GM12878 (cell line): ENCODE measurements at regions not wholly inside any gene's neighbourhood (a gene's known extent, or its start where the extent isn't known, plus 50 kb on each side); places are given as distances from the start of the nearest gene placed in this dataset.

Experiments
- ATAC-seq: fragments of 200-7000 bp; cut with Tn5 transposase; 3 replicates; pipeline ENCODE4 v1.9.1; 2020; ENCODE audit warnings: mild to moderate bottlenecking, moderate library complexity
- BruUV-seq: library from RNA; stranded (reverse); fragments of 400-500 nt; replicated peaks from 2 replicates; lab custom pipeline; 2021; lab: Mats Ljungman, UMichigan
- CTCF ChIA-PET: fragments of 300-600 bp; sonication (Branson Sonifier 250); formaldehyde crosslinking; extraction: SDS; loops from one replicate; lab custom pipeline; 2021; ENCODE audit warnings: inconsistent platforms; lab: Yijun Ruan, JAX
- POLR2A ChIA-PET: fragments of 350-600 bp; formaldehyde crosslinking; extraction: SDS; loops from one replicate; lab custom pipeline; 2021; ENCODE audit warnings: inconsistent platforms; lab: Charles Lee
- RAD21 ChIA-PET: fragments of 300-600 bp; sonication (Branson Sonifier 250); formaldehyde crosslinking; loops from one replicate; lab custom pipeline; 2023; ENCODE audit warnings: antibody characterized with exemption; ENCODE audit not compliant: unreplicated experiment; lab: Charles Lee
- SMC1A ChIA-PET: fragments of 300-600 bp; sonication (Branson Sonifier 250); formaldehyde crosslinking; loops from one replicate; lab custom pipeline; 2023; ENCODE audit not compliant: unreplicated experiment, uncharacterized antibody; lab: Charles Lee
- DNase-seq: peaks from one replicate; pipeline ENCODE4 v3.0.0-alpha.2; 2011; ENCODE audit warnings: low read depth, low spot score
- FAIRE-seq: peaks from 3 replicates; lab custom pipeline; 2011; peaks lifted over from hg19 to GRCh38; lab: Jason Lieb, UNC
- H2AFZ ChIP-seq: 2 replicates; pipeline ENCODE4 v1.6.0; 2011; ENCODE audit warnings: low read depth, low read length, control low read depth; ENCODE audit not compliant: control insufficient read depth
- H3K27ac ChIP-seq: 2 replicates; pipeline ENCODE4 v1.5.1; 2011; ENCODE audit warnings: control low read depth; ENCODE audit not compliant: control insufficient read depth, insufficient read depth
- H3K27me3 ChIP-seq, 2 experiments: replicated peaks in 1 of 2; 2 replicates each; pipeline versions ENCODE4 v1.6.0 to v1.6.1; 2011; ENCODE audit warnings: low read length in 1 of 2; ENCODE audit not compliant: control insufficient read depth in 2 of 2, insufficient read depth in 2 of 2
- H3K36me3 ChIP-seq, 2 experiments: 2 replicates each; pipeline ENCODE4 v1.5.1; 2011; ENCODE audit warnings: low read length in 1 of 2; ENCODE audit not compliant: control insufficient read depth in 2 of 2, insufficient read depth in 2 of 2
- H3K4me1 ChIP-seq: 2 replicates; pipeline ENCODE4 v1.6.1; 2011; ENCODE audit warnings: mild to moderate bottlenecking, low read length, moderate library complexity, mixed read lengths; ENCODE audit not compliant: control insufficient read depth, insufficient read depth
- H3K4me2 ChIP-seq: 2 replicates; pipeline ENCODE4 v1.6.0; 2011; ENCODE audit warnings: control low read depth; ENCODE audit not compliant: control insufficient read depth, insufficient read depth
- H3K4me3 ChIP-seq: fragments of 200-600 bp; sonication (generic); 2 replicates; pipeline ENCODE4 v1.5.1; 2016
- H3K79me2 ChIP-seq: 2 replicates; pipeline ENCODE4 v1.6.0; 2011; ENCODE audit warnings: low read length; ENCODE audit not compliant: control insufficient read depth, insufficient read depth
- H3K9ac ChIP-seq: 2 replicates; pipeline ENCODE4 v1.8.0; 2011; ENCODE audit warnings: low read length, control low read depth, mixed read lengths; ENCODE audit not compliant: control insufficient read depth, insufficient read depth
- H3K9me3 ChIP-seq: replicated peaks from 3 replicates; pipeline ENCODE4 v1.5.1; 2011; ENCODE audit warnings: mild to moderate bottlenecking, low read length; ENCODE audit not compliant: control insufficient read depth, insufficient read depth
- H4K20me1 ChIP-seq: 2 replicates; pipeline ENCODE4 v1.6.0; 2011; ENCODE audit not compliant: control insufficient read depth, insufficient read depth
- BACH1 ChIP-seq: fragments of 450-650 bp; IDR thresholded peaks from 2 replicates; pipeline ENCODE4 v1.6.1; 2017; ENCODE audit warnings: mild to moderate bottlenecking, borderline replicate concordance
- JUND ChIP-seq: IDR thresholded peaks from 2 replicates; pipeline ENCODE4 v1.6.1; 2012; ENCODE audit warnings: low read depth, mild to moderate bottlenecking, low read length, improper control_type of control experiment, moderate library complexity
- KLF5 ChIP-seq: fragments of 450-650 bp; IDR thresholded peaks from 2 replicates; pipeline ENCODE4 v1.6.1; 2014; ENCODE audit warnings: mild to moderate bottlenecking; ENCODE audit not compliant: partially characterized antibody
- PBX3 ChIP-seq: IDR thresholded peaks from 2 replicates; pipeline ENCODE4 v1.6.1; 2011; ENCODE audit warnings: mild to moderate bottlenecking, low read depth, low read length, moderate library complexity; ENCODE audit not compliant: insufficient replicate concordance
- USF2 ChIP-seq: IDR thresholded peaks from 2 replicates; pipeline ENCODE4 v1.6.1; 2011; ENCODE audit warnings: low read depth, low read length, improper control_type of control experiment, borderline replicate concordance
- ZNF24 ChIP-seq: fragments of 450-650 bp; IDR thresholded peaks from 2 replicates; pipeline ENCODE4 v1.6.1; 2017; ENCODE audit warnings: antibody characterized with exemption, mild to moderate bottlenecking
- WGBS: methylation state at CpG from one replicate; pipeline ENCODE4 v1.1.6; 2016; ENCODE audit warnings: low lambda C conversion rate; ENCODE audit not compliant: insufficient replicate concordance, insufficient coverage; ENCODE audit errors: missing lambda C conversion rate; 5-methylcytosine and 5-hydroxymethylcytosine counted together
- in situ Hi-C: fragments of 300-500 bp; cut with MboI; formaldehyde crosslinking; loops from 9 replicates; pipeline ENCODE4 v1.14.3; 2018; ENCODE audit warnings: mixed read lengths
- intact Hi-C: fragments of 100-400 bp; cut with micrococcal nuclease; formaldehyde crosslinking; loops from one replicate; pipeline ENCODE4 v1.14.2; 2022; ENCODE audit not compliant: unreplicated experiment
- TF ChIP-seq, protein P1 (sequence below), 3 experiments: IDR thresholded peaks in 2 of 3; conservative IDR thresholded peaks in 1 of 3; 2 replicates each; pipeline ENCODE4 v1.5.1; 2011; ENCODE audit warnings: low read depth in 3 of 3, low read length in 3 of 3, mild to moderate bottlenecking in 3 of 3, control low read depth in 2 of 3, moderate library complexity in 2 of 3, inconsistent platforms in 1 of 3, mixed read lengths in 1 of 3; ENCODE audit not compliant: control insufficient read depth in 2 of 3, insufficient read depth in 1 of 3; ENCODE audit errors: extremely low read depth in 1 of 3
- TF ChIP-seq, protein P2 (sequence below): IDR thresholded peaks from 2 replicates; pipeline ENCODE4 v1.6.1; 2012; ENCODE audit warnings: improper control_type of control experiment, low read depth, low read length; ENCODE audit not compliant: insufficient replicate concordance

DNA sequence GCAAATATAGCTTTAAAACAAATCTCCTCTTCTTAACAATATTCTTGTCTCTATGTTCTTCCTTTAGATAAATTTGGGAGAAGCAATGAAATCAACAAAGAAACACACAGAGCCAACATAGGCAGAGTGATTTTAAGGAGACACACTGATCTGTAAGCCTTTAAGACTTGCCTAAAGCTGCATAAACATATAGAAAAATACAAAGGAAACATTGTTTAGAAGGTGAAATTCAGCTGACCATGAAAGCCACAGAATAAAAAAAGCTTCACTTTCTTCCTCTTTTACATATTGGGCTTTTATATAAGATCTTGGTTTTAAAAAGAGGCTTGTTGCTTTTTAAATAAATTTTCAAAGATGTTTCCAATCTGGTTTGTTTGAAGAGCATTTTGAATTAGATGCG lies 1277.5 kb downstream of the EFNA5 start:
- no peaks in the 10 kb centered on the region for H3K27me3 ChIP-seq
- H2AFZ ChIP-seq = no peak overlapping the region
- ChIA-PET SMC1A (no interaction called here), RAD21 (no interaction called here), POLR2A (no interaction called here), CTCF (no interaction called here)
- H3K4me1 ChIP-seq = no peaks in the 10 kb centered on the region
- TF ChIP-seq JUND (no peak), ZNF24 (no peak)
- 39% methylated on average over 1 of the region's 1 CpG for WGBS
- H3K4me2 ChIP-seq = no peak overlapping the region
- intact Hi-C loops = no loop called here
- no peak overlapping the region for H3K9ac ChIP-seq
- H4K20me1 ChIP-seq = no peaks in the 10 kb centered on the region
- in situ Hi-C loops = no loop called here
- H3K9me3 ChIP-seq = no peaks in the 10 kb centered on the region
- DNase-seq (no peak), ATAC-seq (no peak), FAIRE-seq (no peak)
- H3K4me3 ChIP-seq = no peak overlapping the region
- no peak overlapping the region for H3K27ac ChIP-seq
- BruUV-seq = no TSS peak
- no peaks in the 10 kb centered on the region for H3K36me3 ChIP-seq
- H3K79me2 ChIP-seq = no peaks in the 10 kb centered on the region

DNA sequence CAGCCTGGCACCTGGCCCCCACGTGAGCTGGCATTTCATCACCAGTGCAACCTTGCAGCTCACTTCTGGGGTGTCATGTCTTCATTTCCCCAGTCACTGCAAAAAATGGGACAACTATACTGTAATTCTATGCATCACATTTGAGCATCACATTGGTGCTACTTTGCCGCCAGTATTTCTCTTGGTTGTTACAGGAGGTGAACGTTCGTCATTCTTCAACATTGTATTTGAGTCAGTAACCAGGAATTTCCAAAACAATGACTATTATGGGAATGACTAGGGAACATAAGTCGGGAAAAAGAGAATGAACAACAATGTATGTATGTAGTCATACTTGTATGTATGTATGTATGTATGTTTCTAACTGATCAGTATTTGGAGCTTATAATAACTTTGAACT lies 1278.0 kb downstream of the EFNA5 start:
- Histone ChIP-seq H3K4me1 (no peaks in the 10 kb centered on the region), H3K9ac (no peak overlapping the region), H2AFZ (no peak overlapping the region), H3K79me2 (no peaks in the 10 kb centered on the region), H4K20me1 (no peaks in the 10 kb centered on the region), H3K36me3 (no peaks in the 10 kb centered on the region), H3K27me3 (no peaks in the 10 kb centered on the region), H3K4me2 (no peak overlapping the region), H3K9me3 (no peaks in the 10 kb centered on the region), H3K4me3 (no peak overlapping the region), H3K27ac (no peak overlapping the region)
- RAD21 ChIA-PET = no interaction called here
- FAIRE-seq (no peak), ATAC-seq (no peak), DNase-seq (no peak)
- CTCF ChIA-PET = no interaction called here
- intact Hi-C loops = no loop called here
- WGBS = 23% methylated on average over 5 of the region's 5 CpGs
- POLR2A ChIA-PET = no interaction called here
- SMC1A ChIA-PET = no interaction called here
- in situ Hi-C loops = no loop called here
- BruUV-seq = no TSS peak
- no peak for TF ChIP-seq BACH1
- no peak for TF ChIP-seq PBX3
- TF ChIP-seq, protein P1, sequence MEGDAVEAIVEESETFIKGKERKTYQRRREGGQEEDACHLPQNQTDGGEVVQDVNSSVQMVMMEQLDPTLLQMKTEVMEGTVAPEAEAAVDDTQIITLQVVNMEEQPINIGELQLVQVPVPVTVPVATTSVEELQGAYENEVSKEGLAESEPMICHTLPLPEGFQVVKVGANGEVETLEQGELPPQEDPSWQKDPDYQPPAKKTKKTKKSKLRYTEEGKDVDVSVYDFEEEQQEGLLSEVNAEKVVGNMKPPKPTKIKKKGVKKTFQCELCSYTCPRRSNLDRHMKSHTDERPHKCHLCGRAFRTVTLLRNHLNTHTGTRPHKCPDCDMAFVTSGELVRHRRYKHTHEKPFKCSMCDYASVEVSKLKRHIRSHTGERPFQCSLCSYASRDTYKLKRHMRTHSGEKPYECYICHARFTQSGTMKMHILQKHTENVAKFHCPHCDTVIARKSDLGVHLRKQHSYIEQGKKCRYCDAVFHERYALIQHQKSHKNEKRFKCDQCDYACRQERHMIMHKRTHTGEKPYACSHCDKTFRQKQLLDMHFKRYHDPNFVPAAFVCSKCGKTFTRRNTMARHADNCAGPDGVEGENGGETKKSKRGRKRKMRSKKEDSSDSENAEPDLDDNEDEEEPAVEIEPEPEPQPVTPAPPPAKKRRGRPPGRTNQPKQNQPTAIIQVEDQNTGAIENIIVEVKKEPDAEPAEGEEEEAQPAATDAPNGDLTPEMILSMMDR (IDR thresholded peaks at IDR 0.05 in 2 of 3, conservative IDR thresholded peaks at IDR 0.05 in 1 of 3; ENCODE audit: control insufficient read depth in 2 of 3, extremely low read depth in 1 of 3, insufficient read depth in 1 of 3, low read depth in 3 of 3, low read length in 3 of 3) = no peak
- TF ChIP-seq KLF5 = no peak
- TF ChIP-seq USF2 = no peak
- TF ChIP-seq, protein P2, sequence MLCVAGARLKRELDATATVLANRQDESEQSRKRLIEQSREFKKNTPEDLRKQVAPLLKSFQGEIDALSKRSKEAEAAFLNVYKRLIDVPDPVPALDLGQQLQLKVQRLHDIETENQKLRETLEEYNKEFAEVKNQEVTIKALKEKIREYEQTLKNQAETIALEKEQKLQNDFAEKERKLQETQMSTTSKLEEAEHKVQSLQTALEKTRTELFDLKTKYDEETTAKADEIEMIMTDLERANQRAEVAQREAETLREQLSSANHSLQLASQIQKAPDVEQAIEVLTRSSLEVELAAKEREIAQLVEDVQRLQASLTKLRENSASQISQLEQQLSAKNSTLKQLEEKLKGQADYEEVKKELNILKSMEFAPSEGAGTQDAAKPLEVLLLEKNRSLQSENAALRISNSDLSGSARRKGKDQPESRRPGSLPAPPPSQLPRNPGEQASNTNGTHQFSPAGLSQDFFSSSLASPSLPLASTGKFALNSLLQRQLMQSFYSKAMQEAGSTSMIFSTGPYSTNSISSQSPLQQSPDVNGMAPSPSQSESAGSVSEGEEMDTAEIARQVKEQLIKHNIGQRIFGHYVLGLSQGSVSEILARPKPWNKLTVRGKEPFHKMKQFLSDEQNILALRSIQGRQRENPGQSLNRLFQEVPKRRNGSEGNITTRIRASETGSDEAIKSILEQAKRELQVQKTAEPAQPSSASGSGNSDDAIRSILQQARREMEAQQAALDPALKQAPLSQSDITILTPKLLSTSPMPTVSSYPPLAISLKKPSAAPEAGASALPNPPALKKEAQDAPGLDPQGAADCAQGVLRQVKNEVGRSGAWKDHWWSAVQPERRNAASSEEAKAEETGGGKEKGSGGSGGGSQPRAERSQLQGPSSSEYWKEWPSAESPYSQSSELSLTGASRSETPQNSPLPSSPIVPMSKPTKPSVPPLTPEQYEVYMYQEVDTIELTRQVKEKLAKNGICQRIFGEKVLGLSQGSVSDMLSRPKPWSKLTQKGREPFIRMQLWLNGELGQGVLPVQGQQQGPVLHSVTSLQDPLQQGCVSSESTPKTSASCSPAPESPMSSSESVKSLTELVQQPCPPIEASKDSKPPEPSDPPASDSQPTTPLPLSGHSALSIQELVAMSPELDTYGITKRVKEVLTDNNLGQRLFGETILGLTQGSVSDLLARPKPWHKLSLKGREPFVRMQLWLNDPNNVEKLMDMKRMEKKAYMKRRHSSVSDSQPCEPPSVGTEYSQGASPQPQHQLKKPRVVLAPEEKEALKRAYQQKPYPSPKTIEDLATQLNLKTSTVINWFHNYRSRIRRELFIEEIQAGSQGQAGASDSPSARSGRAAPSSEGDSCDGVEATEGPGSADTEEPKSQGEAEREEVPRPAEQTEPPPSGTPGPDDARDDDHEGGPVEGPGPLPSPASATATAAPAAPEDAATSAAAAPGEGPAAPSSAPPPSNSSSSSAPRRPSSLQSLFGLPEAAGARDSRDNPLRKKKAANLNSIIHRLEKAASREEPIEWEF = no peak
